Activated T-cell treated with anti-CD3 and anti-CD28 coated beads, Interleukin-2, amount 50 U/mL, for 48 hours (primary cell): ENCODE measurements at regions not wholly inside any gene's neighbourhood (a gene's known extent, or its start where the extent isn't known, plus 50 kb on each side); places are given as distances from the start of the nearest gene placed in this dataset.
"Not testable (repeated sequence)": the region's sequence is repeated elsewhere in the genome, so short reads cannot be mapped to it uniquely, and the experiment has no call there.

ENCODE experiments used
- DNase-seq, 2 experiments: peaks; one replicate each; pipeline ENCODE4 v3.0.0-alpha.2; 2020

GRCh38 chr2:6073191-6074088 is 381.3 kb downstream of the SOX11 start:
- DNase-seq: no peak

- no peak for DNase-seq
Observed at GRCh38 chr2:6074089-6074643, 382.0 kb downstream of the SOX11 start.

GRCh38 chr2:6077585-6077984 is 385.4 kb downstream of the SOX11 start:
- DNase-seq: no peak

- no peak for DNase-seq
Observed at GRCh38 chr2:6078414-6078813, 386.2 kb downstream of the SOX11 start.

GRCh38 chr2:6079405-6079804 is 387.2 kb downstream of the SOX11 start:
- DNase-seq: no peak

GRCh38 chr2:6080932-6081753 is 389.0 kb downstream of the SOX11 start:
- DNase-seq: no peak

GRCh38 chr2:6081955-6082624 is 389.9 kb downstream of the SOX11 start:
- no peak for DNase-seq

GRCh38 chr2:6082625-6083018 is 390.4 kb downstream of the SOX11 start:
- DNase-seq: no peak

GRCh38 chr2:6083136-6083535 is 391.0 kb downstream of the SOX11 start:
- DNase-seq: no peak

GRCh38 chr2:6089474-6089873 is 397.3 kb downstream of the SOX11 start:
- no peak for DNase-seq

GRCh38 chr2:6103372-6103771 is 411.2 kb downstream of the SOX11 start:
- no peak for DNase-seq

- DNase-seq: no peak
Observed at GRCh38 chr2:6103949-6104348, 411.8 kb downstream of the SOX11 start.

- no peak for DNase-seq
Observed at GRCh38 chr2:6107290-6107689, 415.1 kb downstream of the SOX11 start.

GRCh38 chr2:6109831-6110230 is 417.6 kb downstream of the SOX11 start:
- no peak for DNase-seq

GRCh38 chr2:6111781-6112261 is 419.6 kb downstream of the SOX11 start:
- DNase-seq: no peak

- no peak for DNase-seq
Observed at GRCh38 chr2:6113786-6114185, 421.6 kb downstream of the SOX11 start.

GRCh38 chr2:6127718-6128117 is 435.5 kb downstream of the SOX11 start:
- DNase-seq: no peak

GRCh38 chr2:6139142-6139541 is 447.0 kb downstream of the SOX11 start:
- DNase-seq: no peak

- no peak for DNase-seq
Observed at GRCh38 chr2:6139916-6140315, 447.7 kb downstream of the SOX11 start.

GRCh38 chr2:6140509-6140908 is 448.3 kb downstream of the SOX11 start:
- DNase-seq: no peak

GRCh38 chr2:6143812-6144211 is 451.6 kb downstream of the SOX11 start:
- no peak for DNase-seq

- not testable (repeated sequence) for DNase-seq
Observed at GRCh38 chr2:6147215-6147614, 455.0 kb downstream of the SOX11 start.

- no peak for DNase-seq
Observed at GRCh38 chr2:6148882-6149281, 456.7 kb downstream of the SOX11 start.
